GM18520 (cell line): ENCODE measurements at regions not wholly inside any gene's neighbourhood (a gene's known extent, or its start where the extent isn't known, plus 50 kb on each side); places are given as distances from the start of the nearest gene placed in this dataset.
A peak's percentile ranks its signal among the peaks of the same experiment; 100 is the strongest.

ENCODE experiments used
- ATAC-seq: cut with Tn5 transposase; IDR thresholded peaks from one replicate; pipeline ENCODE4 v1.9.1; 2021; ENCODE audit not compliant: unreplicated experiment

DNA sequence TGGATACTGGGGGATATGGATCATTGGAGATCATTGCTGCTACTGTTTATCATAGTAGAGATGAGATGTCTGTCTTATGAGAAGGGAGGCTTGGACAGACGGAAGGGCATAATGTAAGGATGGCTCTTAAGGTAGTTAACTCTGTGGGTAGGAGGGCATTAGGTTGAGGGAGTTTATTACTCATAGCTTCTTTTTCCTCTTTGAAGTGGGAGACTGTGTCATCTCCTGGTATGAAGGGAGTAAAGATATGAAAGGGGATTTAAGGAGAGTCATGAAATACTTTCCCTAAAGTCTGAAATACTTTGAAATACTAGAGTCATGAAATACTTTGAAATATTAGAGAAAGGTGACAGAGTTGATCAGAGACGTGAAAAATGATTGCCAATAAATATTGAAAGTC lies 255.5 kb upstream of the PITX2 start:
- ATAC-seq = no peak

- ATAC-seq = no peak
Measured at GRCh38 chr4:110878956-110879355, 256.1 kb upstream of the PITX2 start.

DNA sequence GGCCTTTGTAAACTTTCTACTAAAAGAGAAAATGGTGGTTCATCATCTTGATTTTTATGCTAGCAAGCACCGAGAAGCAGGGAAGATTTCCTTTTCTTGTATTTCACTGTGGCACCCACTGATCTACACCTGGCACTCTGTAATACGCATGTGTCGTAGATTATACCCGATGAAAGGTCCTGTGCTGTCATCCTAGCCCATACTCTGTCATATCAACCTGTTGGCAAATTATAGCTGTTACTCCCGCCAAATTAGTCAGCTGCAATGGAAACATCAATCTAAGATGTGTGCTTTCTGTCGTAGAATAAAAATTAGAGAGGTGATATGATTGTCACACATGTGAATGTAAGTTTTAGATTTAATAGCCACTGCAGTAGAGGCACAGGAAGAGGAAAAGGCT lies 263.4 kb upstream of the PITX2 start:
- ATAC-seq = no peak

DNA sequence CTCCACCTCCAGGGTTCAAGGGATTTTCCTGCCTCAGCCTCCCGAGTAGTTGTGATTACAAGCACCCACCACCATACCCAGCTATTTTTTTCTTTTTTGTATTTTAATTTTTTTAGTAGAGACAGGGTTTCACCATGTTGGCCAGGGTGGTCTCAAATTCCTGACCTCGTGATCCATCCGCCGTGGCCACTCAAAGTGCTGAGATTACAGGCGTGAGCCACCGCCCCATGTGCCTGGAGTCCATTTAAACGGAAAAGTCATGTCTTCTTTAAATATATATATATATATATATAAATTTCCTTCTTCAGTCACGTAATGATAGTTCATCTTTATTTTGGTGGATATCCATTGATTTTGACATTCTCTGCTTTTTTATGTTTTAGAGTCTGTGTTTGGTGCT lies 264.0 kb upstream of the PITX2 start:
- ATAC-seq = no peak

GRCh38 chr4:110897784-110898183 lies 274.9 kb upstream of the PITX2 start:
- ATAC-seq = no peak

- ATAC-seq = peak; percentile 80
Measured at GRCh38 chr4:110898290-110898689, 275.4 kb upstream of the PITX2 start.

GRCh38 chr4:110900213-110900769 lies 277.4 kb upstream of the PITX2 start:
- ATAC-seq = no peak

GRCh38 chr4:110902500-110902899 lies 279.6 kb upstream of the PITX2 start:
- no peak for ATAC-seq

GRCh38 chr4:110904435-110905065 lies 281.7 kb upstream of the PITX2 start:
- no peak for ATAC-seq

DNA sequence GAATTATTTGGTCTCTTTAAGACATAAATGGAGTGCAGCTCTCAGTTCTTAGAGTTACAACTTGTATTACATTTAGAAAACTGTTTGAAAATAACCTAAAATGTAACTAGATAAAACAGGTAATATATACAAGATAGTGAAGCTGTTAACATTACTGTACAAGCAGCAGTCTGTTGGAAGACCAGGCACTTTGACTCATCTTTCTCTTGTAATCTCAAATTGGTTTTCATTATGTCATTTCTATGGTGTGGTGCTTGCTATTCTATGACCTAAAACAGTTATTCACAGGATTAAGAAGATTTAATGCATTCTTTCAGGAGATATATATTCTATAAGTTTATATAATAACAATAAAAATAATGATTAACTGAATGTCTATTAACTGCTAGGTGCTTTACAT lies 282.5 kb upstream of the PITX2 start:
- ATAC-seq = no peak

- ATAC-seq = no peak
Measured at GRCh38 chr4:110907801-110908313, 285.0 kb upstream of the PITX2 start.

DNA sequence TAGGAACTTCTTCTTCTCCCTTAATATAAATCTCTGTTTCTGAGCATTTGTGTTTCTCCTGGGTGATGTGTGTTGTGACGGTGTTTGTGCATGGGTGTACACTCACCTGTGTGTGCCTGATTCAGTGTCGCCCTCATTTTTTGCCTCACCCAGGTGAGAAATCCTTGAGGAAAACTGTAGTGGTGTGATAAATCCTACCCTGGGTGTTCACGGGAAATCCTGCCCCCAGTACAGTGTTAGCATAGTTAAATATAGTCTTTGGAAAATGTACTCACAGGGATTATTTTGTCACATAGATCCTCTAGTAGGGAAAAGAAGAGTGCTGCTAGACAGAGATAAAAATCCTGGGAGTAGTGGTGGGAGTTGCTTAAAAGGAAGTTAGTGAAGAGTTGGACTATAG lies 291.9 kb upstream of the PITX2 start:
- no peak for ATAC-seq

GRCh38 chr4:110915301-110915700 lies 292.4 kb upstream of the PITX2 start:
- no peak for ATAC-seq

DNA sequence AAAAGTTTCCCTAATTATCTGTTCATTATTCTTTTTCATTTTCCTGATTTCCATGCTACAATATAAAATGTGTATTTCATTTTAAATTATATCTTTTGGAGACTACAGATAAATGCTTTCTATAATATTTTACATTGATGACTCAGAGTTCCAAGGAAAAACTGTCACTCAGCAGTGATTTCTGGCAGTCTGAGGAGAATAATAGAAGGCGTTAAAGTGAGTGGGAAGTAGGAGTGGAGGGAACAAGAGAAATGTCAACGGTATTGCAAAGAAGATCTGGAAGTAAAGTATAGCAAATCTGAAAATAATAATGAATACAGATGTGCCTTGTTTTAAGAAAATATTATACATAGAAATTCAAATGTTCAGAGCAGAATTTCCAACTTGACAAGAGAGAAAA lies 293.6 kb upstream of the PITX2 start:
- ATAC-seq = no peak

DNA sequence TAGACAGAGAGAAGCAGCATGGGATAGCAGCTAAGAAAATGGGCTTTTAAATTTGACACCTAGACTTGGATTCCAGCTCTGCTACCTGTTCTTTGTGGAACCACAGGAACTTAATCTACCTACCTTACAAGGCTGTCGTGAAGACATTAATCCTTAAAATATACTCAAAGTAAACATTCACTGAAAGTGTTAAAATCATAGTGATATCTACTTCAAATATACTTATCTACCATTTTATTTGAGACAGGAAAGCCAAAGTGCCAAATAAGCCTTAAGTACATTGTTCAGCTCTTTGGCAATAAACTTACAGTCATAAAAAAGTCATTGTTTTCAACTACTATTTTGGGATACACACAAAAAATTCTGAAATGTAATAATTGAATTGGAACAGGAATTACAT lies 295.0 kb upstream of the PITX2 start:
- no peak for ATAC-seq

GRCh38 chr4:110920990-110921389 lies 298.1 kb upstream of the PITX2 start:
- no peak for ATAC-seq

- ATAC-seq = no peak
Measured at GRCh38 chr4:110924761-110925160, 301.9 kb upstream of the PITX2 start.

DNA sequence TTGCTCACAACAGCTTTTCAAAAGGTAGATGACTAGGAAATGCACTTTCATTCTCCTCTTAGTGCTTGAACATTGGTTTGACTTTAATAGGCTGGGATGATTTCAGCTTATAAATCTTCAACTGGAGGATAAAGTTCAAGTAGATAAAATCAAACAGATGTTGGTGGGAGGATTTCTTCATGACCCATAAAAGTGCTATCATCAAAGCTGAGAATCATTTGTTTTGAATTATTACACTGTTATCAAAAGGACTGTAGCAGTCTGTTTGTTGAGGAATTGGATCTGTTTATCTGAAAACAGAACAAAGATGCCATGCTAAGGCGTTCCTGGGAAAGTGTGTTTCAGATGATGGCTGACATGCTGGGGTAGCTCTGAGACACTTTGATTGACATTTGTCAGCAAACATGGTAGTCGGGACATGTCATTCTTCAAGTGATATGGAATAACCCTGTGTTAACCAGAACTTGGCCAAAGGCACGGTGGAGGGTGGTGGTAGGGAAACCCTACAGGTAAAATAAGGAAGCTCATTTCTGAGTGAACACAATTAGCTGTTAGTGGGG lies 304.0 kb upstream of the PITX2 start:
- no peak for ATAC-seq

GRCh38 chr4:110933341-110933740 lies 310.5 kb upstream of the PITX2 start:
- no peak for ATAC-seq

GRCh38 chr4:110944501-110944900 lies 321.6 kb upstream of the PITX2 start:
- ATAC-seq = no peak

- ATAC-seq = no peak
Measured at GRCh38 chr4:110945600-110945999, 322.7 kb upstream of the PITX2 start.

DNA sequence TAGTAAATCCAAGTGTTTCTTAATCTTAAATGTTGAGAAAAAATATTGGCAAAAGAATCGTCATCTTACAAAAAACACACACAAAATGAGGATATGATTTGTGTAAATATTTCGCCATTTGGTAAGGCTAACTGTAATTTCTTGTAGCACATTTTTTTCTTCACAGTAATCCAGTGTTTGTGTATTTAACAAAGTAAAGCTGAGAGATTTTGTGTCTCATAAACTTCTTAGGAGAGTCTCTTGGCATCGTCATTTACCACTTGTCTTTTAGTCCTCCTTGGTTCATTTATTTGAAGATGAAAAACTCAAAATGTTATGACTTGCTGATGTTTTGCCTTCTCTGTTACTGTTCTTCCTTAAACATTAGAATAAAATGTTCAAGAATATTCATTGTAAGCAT lies 326.7 kb upstream of the PITX2 start:
- ATAC-seq = no peak

GRCh38 chr4:110950731-110951130 lies 327.9 kb upstream of the PITX2 start:
- no peak for ATAC-seq
